CD4-positive, alpha-beta T cell (primary cell): ENCODE measurements at regions not wholly inside any gene's neighbourhood (a gene's known extent, or its start where the extent isn't known, plus 50 kb on each side); places are given as distances from the start of the nearest gene placed in this dataset.

Experiments
- ATAC-seq: fragments of 200-7000 bp; cut with Tn5 transposase; one replicate; pipeline ENCODE4 v1.10.0; 2022; ENCODE audit warnings: mild to moderate bottlenecking; ENCODE audit not compliant: poor library complexity
- CTCF ChIA-PET: fragments of 350-600 bp; sonication (Branson Sonifier 250); formaldehyde crosslinking; loops from one replicate; lab custom pipeline; 2021; ENCODE audit warnings: antibody characterized with exemption, inconsistent platforms; lab: Charles Lee
- POLR2A ChIA-PET: fragments of 350-600 bp; sonication (Branson Sonifier 250); formaldehyde crosslinking; loops from one replicate; lab custom pipeline; 2021; ENCODE audit warnings: antibody characterized with exemption, inconsistent platforms; lab: Charles Lee
- DNase-seq, 14 experiments: peaks; one replicate each; pipeline ENCODE4 v3.0.0-alpha.2; 2013 to 2020; ENCODE audit warnings: mixed read lengths in 2 of 14
- H3K27ac ChIP-seq, 2 donors: one replicate each; pipeline versions ENCODE4 v1.5.1 to v1.7.0; 2013; ENCODE audit warnings: low read length in 2 of 2, low read depth in 1 of 2, mild to moderate bottlenecking in 1 of 2
- H3K27me3 ChIP-seq, 2 experiments: 1 replicate in 1 of 2; 2 replicates in 1 of 2; pipeline versions ENCODE4 v1.6.1 to v1.7.0; 2013; ENCODE audit warnings: low read length in 2 of 2, control low read depth in 1 of 2, mild to moderate bottlenecking in 1 of 2, moderate library complexity in 1 of 2; ENCODE audit not compliant: insufficient read depth in 2 of 2, control insufficient read depth in 1 of 2
- H3K36me3 ChIP-seq: one replicate; pipeline ENCODE4 v1.6.1; 2013; ENCODE audit warnings: low read length, control low read depth; ENCODE audit not compliant: insufficient read depth
- H3K4me1 ChIP-seq: one replicate; pipeline ENCODE4 v1.6.1; 2013; ENCODE audit warnings: low read length, control low read depth; ENCODE audit not compliant: insufficient read depth
- H3K4me3 ChIP-seq: one replicate; pipeline ENCODE4 v1.5.1; 2013; ENCODE audit warnings: mild to moderate bottlenecking, low read length, moderate library complexity
- H3K9me3 ChIP-seq, 2 experiments: 1 replicate in 1 of 2; 2 replicates in 1 of 2; pipeline versions ENCODE4 v1.6.1 to v1.7.0; 2013; ENCODE audit warnings: low read length in 2 of 2, mild to moderate bottlenecking in 2 of 2, control low read depth in 1 of 2, moderate library complexity in 1 of 2; ENCODE audit not compliant: control insufficient read depth in 1 of 2, insufficient read depth in 1 of 2
- H3K27ac Mint-ChIP-seq: one replicate; pipeline ENCODE4 v1.8.0; 2020; ENCODE audit warnings: mixed read lengths
- H3K27me3 Mint-ChIP-seq: one replicate; pipeline ENCODE4 v1.8.0; 2021; ENCODE audit warnings: mixed read lengths
- H3K36me3 Mint-ChIP-seq: one replicate; pipeline ENCODE4 v1.8.0; 2021; ENCODE audit warnings: low read depth, mixed read lengths
- H3K4me1 Mint-ChIP-seq: one replicate; pipeline ENCODE4 v1.8.0; 2021; ENCODE audit warnings: low read depth, mixed read lengths
- H3K4me3 Mint-ChIP-seq: one replicate; pipeline ENCODE4 v1.8.0; 2020; ENCODE audit warnings: mild to moderate bottlenecking, mixed read lengths
- H3K9me3 Mint-ChIP-seq: one replicate; pipeline ENCODE4 v1.8.0; 2020; ENCODE audit warnings: mixed read lengths
- intact Hi-C, 2 experiments: fragments of 100-400 bp; cut with DNase I in 1 of 2; cut with micrococcal nuclease in 1 of 2; formaldehyde crosslinking; loops; one replicate each; pipeline versions ENCODE4 v1.15.1 to v1.9.0; 2023 to 2025; cut with DNase I, micrococcal nuclease
- TF ChIP-seq, protein P1 (sequence below): fragments of 200-600 bp; IDR thresholded peaks from one replicate; pipeline ENCODE4 v1.8.0; 2022; ENCODE audit warnings: antibody characterized with exemption, mild to moderate bottlenecking

DNA sequence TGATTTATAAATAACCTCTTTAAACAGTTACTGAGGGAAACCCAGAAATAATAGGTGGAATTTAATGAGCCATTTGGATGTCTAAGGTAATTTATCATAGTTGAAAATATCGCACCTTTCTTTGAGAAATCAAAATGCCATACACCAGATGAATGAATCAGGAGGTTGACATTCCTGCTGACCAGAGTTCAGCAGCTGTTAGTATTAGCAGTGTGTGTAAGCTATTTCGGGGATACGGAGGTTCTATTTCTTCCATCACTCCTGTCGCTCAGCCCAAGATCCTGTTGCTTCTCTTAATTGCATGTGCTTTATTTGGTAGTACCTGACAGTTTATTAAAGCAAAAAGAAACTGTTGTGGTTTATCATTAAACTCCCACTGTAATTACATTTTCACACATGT is 67.1 kb downstream of the HDGFL1 start:
- no peak for ATAC-seq
- DNase-seq, result no peak
- ChIA-PET CTCF (no interaction called here), POLR2A (no interaction called here)
- H3K27me3 Mint-ChIP-seq, result no peaks in the 10 kb centered on the region
- H3K36me3 ChIP-seq, result no peaks in the 10 kb centered on the region
- H3K4me1 ChIP-seq, result no peaks in the 10 kb centered on the region
- TF ChIP-seq, protein P1, sequence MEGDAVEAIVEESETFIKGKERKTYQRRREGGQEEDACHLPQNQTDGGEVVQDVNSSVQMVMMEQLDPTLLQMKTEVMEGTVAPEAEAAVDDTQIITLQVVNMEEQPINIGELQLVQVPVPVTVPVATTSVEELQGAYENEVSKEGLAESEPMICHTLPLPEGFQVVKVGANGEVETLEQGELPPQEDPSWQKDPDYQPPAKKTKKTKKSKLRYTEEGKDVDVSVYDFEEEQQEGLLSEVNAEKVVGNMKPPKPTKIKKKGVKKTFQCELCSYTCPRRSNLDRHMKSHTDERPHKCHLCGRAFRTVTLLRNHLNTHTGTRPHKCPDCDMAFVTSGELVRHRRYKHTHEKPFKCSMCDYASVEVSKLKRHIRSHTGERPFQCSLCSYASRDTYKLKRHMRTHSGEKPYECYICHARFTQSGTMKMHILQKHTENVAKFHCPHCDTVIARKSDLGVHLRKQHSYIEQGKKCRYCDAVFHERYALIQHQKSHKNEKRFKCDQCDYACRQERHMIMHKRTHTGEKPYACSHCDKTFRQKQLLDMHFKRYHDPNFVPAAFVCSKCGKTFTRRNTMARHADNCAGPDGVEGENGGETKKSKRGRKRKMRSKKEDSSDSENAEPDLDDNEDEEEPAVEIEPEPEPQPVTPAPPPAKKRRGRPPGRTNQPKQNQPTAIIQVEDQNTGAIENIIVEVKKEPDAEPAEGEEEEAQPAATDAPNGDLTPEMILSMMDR, result no peak
- no peak overlapping the region for H3K27ac ChIP-seq
- H3K4me3 Mint-ChIP-seq, result no peak overlapping the region
- no peaks in the 10 kb centered on the region for H3K27me3 ChIP-seq
- no peaks in the 10 kb centered on the region for H3K36me3 Mint-ChIP-seq
- H3K9me3 Mint-ChIP-seq, result peaks cover 2% of the 10 kb centered on the region
- H3K4me1 Mint-ChIP-seq, result no peaks in the 10 kb centered on the region
- H3K27ac Mint-ChIP-seq, result no peak overlapping the region
- H3K4me3 ChIP-seq, result no peak overlapping the region
- intact Hi-C loops, result no loop called here
- H3K9me3 ChIP-seq, result peaks cover 0 to 4% of the 10 kb centered on the region in 2 experiments

DNA sequence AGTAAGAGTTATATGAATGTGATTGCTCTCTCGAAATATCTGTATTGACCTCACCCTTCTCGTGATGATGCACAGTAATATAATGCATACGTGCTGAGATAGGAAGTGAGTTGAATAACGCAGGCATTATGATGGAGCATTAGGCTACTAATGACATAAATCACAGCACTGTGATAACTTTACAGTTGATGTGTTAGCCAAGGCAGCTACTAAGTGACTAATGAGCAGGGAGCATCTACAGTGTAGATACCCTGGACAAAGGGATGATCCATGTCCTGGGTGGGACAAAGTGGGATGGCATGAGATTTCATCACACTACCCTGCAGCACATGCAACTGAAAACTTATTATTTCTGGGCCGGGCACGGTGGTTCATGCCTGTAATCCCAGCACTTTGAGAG is 68.4 kb downstream of the HDGFL1 start:
- Mint-ChIP-seq H3K27ac (no peak overlapping the region), H3K4me3 (no peak overlapping the region), H3K36me3 (no peaks in the 10 kb centered on the region), H3K27me3 (no peaks in the 10 kb centered on the region), H3K4me1 (no peaks in the 10 kb centered on the region), H3K9me3 (peaks cover 2% of the 10 kb centered on the region)
- H3K4me3 ChIP-seq, result no peak overlapping the region
- TF ChIP-seq, protein P1, result no peak
- intact Hi-C loops, result no loop called here
- ChIA-PET POLR2A (no interaction called here), CTCF (no interaction called here)
- no peaks in the 10 kb centered on the region for H3K4me1 ChIP-seq
- no peaks in the 10 kb centered on the region for H3K27me3 ChIP-seq
- no peak overlapping the region for H3K27ac ChIP-seq
- peaks cover 0 to 4% of the 10 kb centered on the region in 2 experiments for H3K9me3 ChIP-seq
- no peaks in the 10 kb centered on the region for H3K36me3 ChIP-seq
- ATAC-seq (no peak), DNase-seq (no peak)

DNA sequence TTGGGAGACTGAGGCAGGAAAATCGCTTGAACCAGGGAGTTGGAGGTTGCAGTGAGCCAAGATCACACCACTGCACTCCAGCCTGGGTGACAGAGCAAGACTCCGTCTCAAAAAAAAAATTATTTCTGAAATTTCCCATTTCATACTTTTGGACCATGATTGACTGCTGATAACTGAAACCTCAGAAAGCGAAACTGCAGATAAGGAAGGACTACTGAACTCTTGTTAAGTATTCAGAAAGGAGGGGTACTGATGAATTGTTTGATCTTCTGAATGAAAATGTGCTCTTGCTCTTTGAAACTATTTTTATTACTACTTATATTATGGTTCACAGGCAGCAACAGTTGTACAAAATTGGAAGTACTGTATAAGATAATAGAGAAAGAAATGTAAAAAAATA is 69.0 kb downstream of the HDGFL1 start:
- Mint-ChIP-seq H3K4me3 (no peak overlapping the region), H3K4me1 (no peaks in the 10 kb centered on the region), H3K27me3 (no peaks in the 10 kb centered on the region), H3K27ac (no peak overlapping the region), H3K9me3 (peaks cover 2% of the 10 kb centered on the region), H3K36me3 (no peaks in the 10 kb centered on the region)
- ChIA-PET POLR2A (no interaction called here), CTCF (no interaction called here)
- Histone ChIP-seq H3K9me3 (peaks cover 0 to 4% of the 10 kb centered on the region in 2 experiments), H3K27me3 (no peaks in the 10 kb centered on the region), H3K4me3 (no peak overlapping the region), H3K36me3 (no peaks in the 10 kb centered on the region), H3K27ac (no peak overlapping the region), H3K4me1 (no peaks in the 10 kb centered on the region)
- ATAC-seq (no peak), DNase-seq (no peak)
- intact Hi-C loops, result no loop called here
- TF ChIP-seq, protein P1, result no peak
